ENCODE measurements at regions not wholly inside any gene's neighbourhood (a gene's known extent, or its start where the extent isn't known, plus 50 kb on each side); places are given as distances from the start of the nearest gene placed in this dataset.
"Not testable (repeated sequence)": the region's sequence is repeated elsewhere in the genome, so short reads cannot be mapped to it uniquely, and the experiment has no call there.

DNA sequence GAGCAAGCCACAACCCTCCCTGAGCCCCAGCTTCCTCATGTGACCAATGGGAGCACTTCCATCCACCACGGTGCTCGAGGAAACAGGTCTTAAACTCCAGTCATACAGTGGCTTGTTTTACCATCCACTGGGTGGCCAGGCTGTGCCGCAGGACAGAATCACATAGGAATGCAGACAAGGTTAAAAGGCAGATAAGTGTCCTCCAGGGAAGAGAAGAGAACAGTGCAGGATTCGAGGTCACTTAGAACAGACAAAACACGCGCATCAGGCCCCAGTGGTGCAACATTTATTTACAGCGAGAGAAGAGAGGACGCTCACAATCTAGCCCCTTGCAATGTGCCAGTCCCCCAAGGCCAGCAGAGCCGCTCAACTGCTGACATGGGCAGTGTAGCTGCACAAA, 92.8 kb downstream of the TMEM130 start:
- no peak for DNase-seq

- DNase-seq: no peak
Observed at GRCh38 chr7:98778421-98778820, 91.4 kb downstream of the TMEM130 start.

DNA sequence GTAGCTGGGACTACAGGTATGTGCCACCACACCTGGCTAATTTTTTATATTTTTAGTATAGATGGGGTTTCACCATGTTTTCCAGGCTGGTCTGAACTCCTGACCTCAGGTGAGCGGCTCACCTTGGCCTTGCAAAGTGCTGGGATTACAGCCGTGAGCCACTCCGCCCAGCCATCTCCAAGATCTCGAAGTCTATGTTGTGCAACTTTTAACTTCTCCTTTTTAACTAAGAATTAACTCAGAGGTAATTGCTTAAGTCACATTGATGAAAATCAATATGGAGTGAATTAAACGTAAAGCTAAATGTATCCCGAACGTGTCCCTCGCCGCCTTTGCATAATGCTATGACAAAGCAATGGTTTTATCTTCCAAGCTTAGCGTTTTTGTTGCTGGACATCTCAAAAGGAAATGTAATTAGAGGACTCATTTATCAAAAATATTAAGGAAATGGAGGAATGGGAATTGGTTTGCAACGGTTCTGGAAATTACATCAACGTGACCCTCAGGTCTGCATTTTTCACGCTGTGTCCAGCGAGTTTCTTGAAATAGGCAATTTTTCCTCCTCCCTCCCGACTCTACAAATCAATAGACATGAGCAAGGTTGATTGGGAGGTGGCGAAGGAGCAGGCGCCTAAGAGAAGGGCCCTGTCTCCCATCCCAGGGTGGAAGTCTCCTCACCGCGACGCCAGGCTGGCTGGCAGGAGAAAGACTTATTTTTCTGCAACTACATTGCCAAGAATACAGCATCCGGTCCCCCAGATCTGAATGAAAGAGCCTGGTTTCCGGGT, 89.8 kb downstream of the TMEM130 start:
- DNase-seq: no peak

DNA sequence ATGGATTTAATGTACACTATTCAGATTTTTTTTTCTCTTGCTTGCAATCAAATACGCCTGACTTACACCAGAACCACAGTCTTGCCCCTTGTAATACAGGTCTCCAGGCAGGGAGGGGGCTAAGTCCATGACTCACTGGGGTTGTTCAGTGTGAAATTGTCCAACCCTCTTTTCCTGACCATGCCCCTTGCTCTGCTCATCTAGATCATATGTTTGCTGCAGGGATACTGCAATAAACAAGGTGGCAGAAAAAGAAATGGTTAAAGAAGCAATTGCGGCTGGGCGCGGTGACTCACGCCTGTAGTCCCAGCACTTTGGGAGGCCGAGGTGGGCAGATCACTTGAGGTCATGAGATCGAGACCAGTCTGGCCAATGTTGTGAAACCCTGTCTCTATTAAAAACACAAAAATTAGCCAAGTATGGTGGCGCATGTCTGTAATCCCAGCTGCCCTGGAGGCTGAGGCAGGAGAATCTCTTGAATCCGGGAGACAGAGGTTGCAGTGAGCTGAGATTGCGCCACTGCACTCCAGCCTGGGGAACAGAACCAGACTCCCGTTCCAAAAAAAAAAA, 85.5 kb downstream of the TMEM130 start:
- no peak for DNase-seq

- DNase-seq: no peak
Observed at GRCh38 chr7:98785929-98786571, 83.8 kb downstream of the TMEM130 start.

DNA sequence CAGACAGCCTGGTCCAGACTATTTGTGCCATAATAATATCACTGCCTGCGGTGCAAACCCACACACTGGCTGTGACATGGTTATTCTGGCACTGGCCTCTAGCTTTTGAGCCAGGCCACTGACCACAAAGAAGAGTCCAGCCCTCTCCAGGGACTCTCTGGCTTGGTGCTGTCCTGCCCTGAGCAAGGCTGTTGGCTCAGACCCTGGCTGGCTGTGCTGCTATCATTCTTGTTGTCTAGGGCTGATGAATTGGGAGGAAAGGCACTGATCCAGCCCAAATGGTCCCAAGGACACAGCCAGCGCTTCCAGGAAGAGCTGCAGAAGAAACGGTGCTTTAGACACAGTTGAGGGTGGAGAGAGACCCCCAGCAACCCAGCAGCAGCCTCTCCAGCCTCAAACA, 80.8 kb downstream of the TMEM130 start:
- no peak for DNase-seq

DNA sequence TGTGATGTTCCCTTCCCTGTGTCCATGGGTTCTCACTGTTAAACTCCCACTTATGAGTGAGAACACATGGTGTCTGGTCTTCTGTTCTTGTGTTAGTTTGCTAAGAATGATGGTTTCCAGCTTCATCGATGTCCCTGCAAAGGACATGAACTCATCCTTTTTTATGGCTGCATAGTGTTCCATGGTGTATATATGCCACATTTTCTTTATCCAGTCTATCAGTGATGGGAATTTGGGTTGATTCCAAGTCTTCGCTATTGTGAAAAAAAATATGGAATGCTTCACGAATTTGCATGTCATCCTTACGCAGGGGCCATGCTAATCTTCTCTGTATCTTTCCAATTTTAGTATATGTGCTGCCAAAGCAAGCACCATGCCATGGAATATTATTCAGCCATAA, 75.4 kb downstream of the TMEM130 start:
- not testable (repeated sequence) for DNase-seq

- no peak for DNase-seq
Observed at GRCh38 chr7:98795741-98796493, 73.9 kb downstream of the TMEM130 start.
